PFSK-1 (cell line): ENCODE measurements at regions not wholly inside any gene's neighbourhood (a gene's known extent, or its start where the extent isn't known, plus 50 kb on each side); places are given as distances from the start of the nearest gene placed in this dataset.

Source experiments
- FOXP2 ChIP-seq: optimal IDR thresholded peaks from 2 replicates; pipeline ENCODE3; 2011; ENCODE audit warnings: borderline replicate concordance, control low read depth, inconsistent platforms; ENCODE audit not compliant: insufficient read depth; ENCODE audit errors: extremely low read length, extremely low read depth
- POLR2AphosphoS5 ChIP-seq: IDR thresholded peaks from 2 replicates; pipeline ENCODE4 v1.6.1; 2012; ENCODE audit warnings: low read depth, mild to moderate bottlenecking, control low read depth, low read length, moderate library complexity
- REST ChIP-seq, 2 experiments: IDR thresholded peaks; 2 replicates each; pipeline versions ENCODE4 v1.6.1 to v1.8.0; 2011 to 2012; ENCODE audit warnings: low read depth in 2 of 2, low read length in 2 of 2, control low read depth in 1 of 2, inconsistent platforms in 1 of 2, mild to moderate bottlenecking in 1 of 2, moderate library complexity in 1 of 2; ENCODE audit not compliant: insufficient read depth in 1 of 2
- SIN3A ChIP-seq: IDR thresholded peaks from 2 replicates; pipeline ENCODE4 v1.6.1; 2012; ENCODE audit warnings: mild to moderate bottlenecking, low read length, moderate library complexity, borderline replicate concordance; ENCODE audit not compliant: insufficient read depth
- TAF1 ChIP-seq: IDR thresholded peaks from 2 replicates; pipeline ENCODE4 v1.6.1; 2012; ENCODE audit warnings: low read length, control low read depth, borderline replicate concordance; ENCODE audit not compliant: insufficient read depth

- TF ChIP-seq TAF1: no peak
- TF ChIP-seq REST (IDR thresholded peaks at IDR 0.05; ENCODE audit: insufficient read depth in 1 of 2, low read depth in 2 of 2, low read length in 2 of 2): no peak
- TF ChIP-seq POLR2AphosphoS5: no peak
- TF ChIP-seq FOXP2: no peak
- TF ChIP-seq SIN3A: no peak
Observed at GRCh38 chr20:48457193-48458002, 370.4 kb downstream of the PREX1 start.

- TF ChIP-seq REST (IDR thresholded peaks at IDR 0.05; ENCODE audit: insufficient read depth in 1 of 2, low read depth in 2 of 2, low read length in 2 of 2) (no peak), POLR2AphosphoS5 (no peak), FOXP2 (no peak), TAF1 (no peak), SIN3A (no peak)
Observed at GRCh38 chr20:48456366-48457192, 371.2 kb downstream of the PREX1 start.

- TF ChIP-seq POLR2AphosphoS5: no peak
- no peak for TF ChIP-seq TAF1
- no peak for TF ChIP-seq REST (IDR thresholded peaks at IDR 0.05; ENCODE audit: insufficient read depth in 1 of 2, low read depth in 2 of 2, low read length in 2 of 2)
- no peak for TF ChIP-seq FOXP2
- TF ChIP-seq SIN3A: no peak
Observed at GRCh38 chr20:48455651-48456365, 372.0 kb downstream of the PREX1 start.

- TF ChIP-seq REST (IDR thresholded peaks at IDR 0.05; ENCODE audit: insufficient read depth in 1 of 2, low read depth in 2 of 2, low read length in 2 of 2) (no peak), SIN3A (no peak), FOXP2 (no peak), TAF1 (no peak), POLR2AphosphoS5 (no peak)
Observed at GRCh38 chr20:48454671-48455490, 372.9 kb downstream of the PREX1 start.
